ENCODE measurements at regions not wholly inside any gene's neighbourhood (a gene's known extent, or its start where the extent isn't known, plus 50 kb on each side); places are given as distances from the start of the nearest gene placed in this dataset.

DNA sequence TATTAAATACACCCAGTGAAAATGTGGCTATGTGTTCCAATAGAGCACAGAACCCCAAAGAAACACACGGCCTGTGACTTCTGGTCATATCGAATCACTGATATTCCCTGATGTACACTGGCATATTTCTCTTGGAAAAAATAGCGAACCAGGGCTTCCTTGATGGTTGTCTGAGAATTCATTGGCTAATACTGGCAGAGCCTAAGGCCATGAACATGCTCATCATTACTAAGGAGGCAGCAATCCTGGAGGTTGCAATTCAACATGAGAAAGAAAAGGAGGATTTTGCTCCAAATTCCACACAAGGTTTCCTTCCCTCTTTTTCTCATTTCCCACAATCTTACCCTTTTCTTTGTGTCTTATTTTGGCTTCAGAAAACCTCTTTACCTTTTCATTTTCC, 212.9 kb upstream of the HMGA2 start:
- H3K27ac ChIP-seq, result no peak overlapping the region
- no peak for DNase-seq (ENCODE audit: low spot score in 2 of 2)
- intact Hi-C loops (cut with DNase I), result no loop called here
- no peak overlapping the region for H3K4me3 ChIP-seq
- peaks cover 0 to 7% of the 10 kb centered on the region in 2 donors for H3K4me1 ChIP-seq
- TF ChIP-seq, protein P1, sequence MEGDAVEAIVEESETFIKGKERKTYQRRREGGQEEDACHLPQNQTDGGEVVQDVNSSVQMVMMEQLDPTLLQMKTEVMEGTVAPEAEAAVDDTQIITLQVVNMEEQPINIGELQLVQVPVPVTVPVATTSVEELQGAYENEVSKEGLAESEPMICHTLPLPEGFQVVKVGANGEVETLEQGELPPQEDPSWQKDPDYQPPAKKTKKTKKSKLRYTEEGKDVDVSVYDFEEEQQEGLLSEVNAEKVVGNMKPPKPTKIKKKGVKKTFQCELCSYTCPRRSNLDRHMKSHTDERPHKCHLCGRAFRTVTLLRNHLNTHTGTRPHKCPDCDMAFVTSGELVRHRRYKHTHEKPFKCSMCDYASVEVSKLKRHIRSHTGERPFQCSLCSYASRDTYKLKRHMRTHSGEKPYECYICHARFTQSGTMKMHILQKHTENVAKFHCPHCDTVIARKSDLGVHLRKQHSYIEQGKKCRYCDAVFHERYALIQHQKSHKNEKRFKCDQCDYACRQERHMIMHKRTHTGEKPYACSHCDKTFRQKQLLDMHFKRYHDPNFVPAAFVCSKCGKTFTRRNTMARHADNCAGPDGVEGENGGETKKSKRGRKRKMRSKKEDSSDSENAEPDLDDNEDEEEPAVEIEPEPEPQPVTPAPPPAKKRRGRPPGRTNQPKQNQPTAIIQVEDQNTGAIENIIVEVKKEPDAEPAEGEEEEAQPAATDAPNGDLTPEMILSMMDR (IDR thresholded peaks at IDR 0.05), result no peak
- H3K36me3 ChIP-seq, result no peaks in the 10 kb centered on the region
- no peaks in the 10 kb centered on the region for H3K9me3 ChIP-seq
- no peaks in the 10 kb centered on the region for H3K27me3 ChIP-seq

DNA sequence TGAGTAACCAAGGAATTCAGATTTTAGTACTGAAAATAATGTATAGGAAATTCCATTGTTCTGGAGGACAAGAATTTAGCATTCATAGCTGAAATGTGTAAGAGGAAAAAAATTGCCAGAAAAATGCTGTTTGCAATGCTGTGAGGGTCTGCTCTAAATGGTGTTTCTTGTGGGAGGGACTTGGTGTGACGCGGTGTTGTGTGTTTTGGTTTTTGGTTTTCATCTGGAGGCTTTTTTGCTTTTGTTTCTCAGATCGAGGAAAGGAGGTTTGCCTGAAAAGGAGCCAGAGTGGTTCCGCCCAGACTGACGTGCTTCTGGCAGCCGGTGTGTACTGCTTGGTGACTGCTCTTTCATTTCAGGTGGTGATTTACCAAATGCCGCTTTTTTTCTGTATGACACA, 211.8 kb upstream of the HMGA2 start:
- peaks cover 0 to 7% of the 10 kb centered on the region in 2 donors for H3K4me1 ChIP-seq
- TF ChIP-seq, protein P1 (IDR thresholded peaks at IDR 0.05), result no peak
- H3K27ac ChIP-seq, result no peak overlapping the region
- no peaks in the 10 kb centered on the region for H3K9me3 ChIP-seq
- no peak for DNase-seq (ENCODE audit: low spot score in 2 of 2)
- no peak overlapping the region for H3K4me3 ChIP-seq
- no peaks in the 10 kb centered on the region for H3K36me3 ChIP-seq
- intact Hi-C loops (cut with DNase I), result no loop called here
- H3K27me3 ChIP-seq, result no peaks in the 10 kb centered on the region

DNA sequence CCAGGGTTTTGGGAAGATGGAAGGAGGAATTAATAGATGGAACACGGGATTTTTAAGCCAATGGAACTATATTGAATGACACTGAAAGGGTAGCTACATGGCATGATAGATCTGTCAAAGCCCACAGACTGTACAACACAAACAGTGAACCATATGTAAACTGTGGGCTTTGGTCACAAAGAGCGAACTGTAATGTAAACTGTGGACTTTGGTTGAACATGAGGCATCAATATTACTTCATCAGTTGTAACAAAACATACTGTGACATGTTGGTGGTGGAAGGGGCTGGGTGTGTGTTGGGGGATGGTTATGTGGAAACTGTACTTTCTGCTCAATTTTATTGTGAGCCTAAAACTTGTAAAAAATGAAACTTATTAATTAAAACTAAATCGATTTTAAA, 210.6 kb upstream of the HMGA2 start:
- no peaks in the 10 kb centered on the region for H3K9me3 ChIP-seq
- intact Hi-C loops (cut with DNase I), result no loop called here

DNA sequence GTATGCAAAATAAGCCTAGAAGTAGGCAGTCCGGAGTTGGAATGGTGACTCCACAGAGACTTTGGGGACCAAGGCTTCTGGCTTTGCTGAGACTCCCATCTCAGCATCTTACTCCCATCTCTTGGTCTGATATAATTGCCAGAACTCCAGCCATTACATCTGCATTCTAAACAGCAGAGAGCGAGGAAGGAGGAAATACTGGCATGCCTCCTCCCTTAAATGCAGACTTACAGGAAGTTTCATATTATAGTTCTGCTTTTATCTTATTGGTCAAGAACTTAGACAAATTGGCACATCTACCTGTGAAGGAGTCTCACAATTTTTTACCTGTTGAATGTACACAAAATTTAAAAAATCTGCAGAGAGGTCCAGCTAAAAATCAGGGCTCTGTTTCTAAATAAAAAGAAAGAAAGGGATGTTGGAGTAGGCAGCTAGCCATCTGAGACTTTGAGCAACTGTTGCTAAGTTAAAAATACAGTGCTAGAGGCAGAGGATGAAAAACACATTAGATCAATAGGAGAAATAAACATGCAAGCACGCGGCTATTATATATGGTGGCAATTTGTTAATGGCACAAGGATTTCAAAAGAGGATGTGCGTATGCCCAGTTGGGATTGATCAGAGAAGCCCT, 209.9 kb upstream of the HMGA2 start:
- H3K4me3 ChIP-seq, result no peak overlapping the region
- no peak overlapping the region for H3K27ac ChIP-seq
- H3K27me3 ChIP-seq, result no peaks in the 10 kb centered on the region
- no peak for DNase-seq (ENCODE audit: low spot score in 2 of 2)
- no peaks in the 10 kb centered on the region for H3K36me3 ChIP-seq
- TF ChIP-seq, protein P1 (IDR thresholded peaks at IDR 0.05), result no peak
- intact Hi-C loops (cut with DNase I), result no loop called here
- peaks cover 0 to 7% of the 10 kb centered on the region in 2 donors for H3K4me1 ChIP-seq
- H3K9me3 ChIP-seq, result no peaks in the 10 kb centered on the region

More for the DNA sequence above, 210.6 kb upstream of the HMGA2 start:
- TF ChIP-seq, protein P1 (IDR thresholded peaks at IDR 0.05), result no peak
- Histone ChIP-seq H3K4me1 (peaks cover 0 to 7% of the 10 kb centered on the region in 2 donors), H3K4me3 (no peak overlapping the region), H3K27me3 (no peaks in the 10 kb centered on the region), H3K36me3 (no peaks in the 10 kb centered on the region), H3K27ac (no peak overlapping the region)
- DNase-seq (ENCODE audit: low spot score in 2 of 2), result no peak

DNA sequence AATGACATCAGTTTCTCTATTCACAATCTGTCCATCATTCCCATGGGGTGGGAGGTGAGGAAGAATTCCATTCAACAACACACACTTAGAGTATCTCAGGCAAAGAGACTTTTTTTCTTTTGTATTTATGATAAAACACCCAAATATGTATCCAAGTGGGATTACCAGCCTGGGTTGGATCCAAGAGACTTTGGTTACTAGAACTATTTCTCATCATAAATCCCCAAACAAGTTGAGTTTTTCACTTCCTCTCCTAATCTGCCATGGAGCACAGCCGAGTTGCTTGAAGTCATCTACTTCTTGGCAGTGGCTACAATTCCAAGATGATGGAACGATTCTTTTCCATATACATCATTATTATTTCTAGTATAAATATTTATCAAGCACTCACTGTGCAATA, 209.2 kb upstream of the HMGA2 start:
- DNase-seq (ENCODE audit: low spot score in 2 of 2), result no peak
- Histone ChIP-seq H3K4me1 (peaks cover 0 to 7% of the 10 kb centered on the region in 2 donors), H3K4me3 (no peak overlapping the region), H3K27ac (no peak overlapping the region), H3K9me3 (no peaks in the 10 kb centered on the region), H3K36me3 (no peaks in the 10 kb centered on the region), H3K27me3 (no peaks in the 10 kb centered on the region)
- TF ChIP-seq, protein P1 (IDR thresholded peaks at IDR 0.05), result no peak
- intact Hi-C loops (cut with DNase I), result no loop called here

DNA sequence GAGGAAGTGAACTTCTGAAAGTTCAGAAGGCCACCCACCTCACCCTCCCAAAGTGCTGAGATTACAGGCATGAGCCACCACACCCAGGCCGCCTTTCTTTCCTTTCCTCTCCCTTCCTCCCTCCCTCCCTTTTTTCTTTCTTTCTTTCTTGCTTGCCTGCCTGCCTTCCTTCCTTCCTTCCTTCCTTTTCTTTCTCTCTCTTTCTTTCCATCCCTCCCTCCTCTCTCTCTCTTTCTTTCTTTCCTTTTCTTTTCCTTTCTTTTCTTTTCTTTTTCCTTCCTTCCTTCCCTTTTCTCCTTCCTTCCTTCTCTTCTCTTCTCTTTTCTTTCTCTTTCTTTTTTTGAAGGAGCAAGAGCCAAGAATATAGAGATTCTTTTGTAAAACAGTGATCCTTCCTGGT, 208.3 kb upstream of the HMGA2 start:
- no peak for DNase-seq (ENCODE audit: low spot score in 2 of 2)
- no peaks in the 10 kb centered on the region for H3K36me3 ChIP-seq
- H3K27ac ChIP-seq, result no peak overlapping the region
- no peak overlapping the region for H3K4me3 ChIP-seq
- H3K27me3 ChIP-seq, result no peaks in the 10 kb centered on the region
- H3K9me3 ChIP-seq, result no peaks in the 10 kb centered on the region
- intact Hi-C loops (cut with DNase I), result no loop called here
- peaks cover 0 to 7% of the 10 kb centered on the region in 2 donors for H3K4me1 ChIP-seq
- TF ChIP-seq, protein P1 (IDR thresholded peaks at IDR 0.05), result no peak
